ENCODE measurements at regions not wholly inside any gene's neighbourhood (a gene's known extent, or its start where the extent isn't known, plus 50 kb on each side); places are given as distances from the start of the nearest gene placed in this dataset.

- no peak for TF ChIP-seq CTCF (IDR thresholded peaks at IDR 0.05; ENCODE audit: borderline replicate concordance, extremely low read depth, low read length, poor library complexity, severe bottlenecking)
- Histone ChIP-seq H2AFZ (ENCODE audit: low read depth, low read length) (no peak overlapping the region), H3K4me3 (ENCODE audit: low read depth in 1 of 2, low read length in 2 of 2) (no peak overlapping the region)
Measured at GRCh38 chr10:44036425-44036824, 348.5 kb downstream of the CXCL12 start.

GRCh38 chr10:44035474-44036197 lies 349.3 kb downstream of the CXCL12 start:
- Histone ChIP-seq H3K27ac (ENCODE audit: low read length) (no peak overlapping the region), H3K4me1 (ENCODE audit: insufficient read depth, low read length) (no peaks in the 10 kb centered on the region), H2AFZ (ENCODE audit: low read depth, low read length) (no peak overlapping the region), H3K4me2 (ENCODE audit: insufficient read depth, low read length) (no peak overlapping the region), H3K9ac (ENCODE audit: low read depth, low read length) (no peak overlapping the region), H3K79me2 (ENCODE audit: insufficient read depth, low read length) (no peaks in the 10 kb centered on the region), H3K4me3 (ENCODE audit: low read depth in 1 of 2, low read length in 2 of 2) (no peak overlapping the region), H3K9me3 (ENCODE audit: insufficient read depth, low read length, severe bottlenecking) (no peaks in the 10 kb centered on the region), H3K27me3 (ENCODE audit: insufficient read depth, low read length, poor library complexity) (peaks cover 2% of the 10 kb centered on the region), H4K20me1 (ENCODE audit: insufficient read depth, low read length) (no peaks in the 10 kb centered on the region), H3K36me3 (ENCODE audit: insufficient read depth, low read length) (no peaks in the 10 kb centered on the region)
- DNase-seq (no peak), ATAC-seq (ENCODE audit: insufficient read depth, low read depth) (no peak)
- no peak for TF ChIP-seq CTCF (IDR thresholded peaks at IDR 0.05; ENCODE audit: borderline replicate concordance, extremely low read depth, low read length, poor library complexity, severe bottlenecking)
- no peak for TF ChIP-seq EZH2 (IDR thresholded peaks at IDR 0.05; ENCODE audit: borderline replicate concordance, low read depth, low read length, severe bottlenecking)

More at GRCh38 chr10:44036425-44036824, 348.5 kb downstream of the CXCL12 start:
- no peaks in the 10 kb centered on the region for H3K9me3 ChIP-seq (ENCODE audit: insufficient read depth, low read length, severe bottlenecking)
- no peak overlapping the region for H3K4me2 ChIP-seq (ENCODE audit: insufficient read depth, low read length)
- DNase-seq (no peak), ATAC-seq (ENCODE audit: insufficient read depth, low read depth) (no peak)
- no peak overlapping the region for H3K9ac ChIP-seq (ENCODE audit: low read depth, low read length)
- no peak overlapping the region for H3K27ac ChIP-seq (ENCODE audit: low read length)
- H3K79me2 ChIP-seq (ENCODE audit: insufficient read depth, low read length), result no peaks in the 10 kb centered on the region
- H4K20me1 ChIP-seq (ENCODE audit: insufficient read depth, low read length), result no peaks in the 10 kb centered on the region
- H3K4me1 ChIP-seq (ENCODE audit: insufficient read depth, low read length), result no peaks in the 10 kb centered on the region
- H3K36me3 ChIP-seq (ENCODE audit: insufficient read depth, low read length), result no peaks in the 10 kb centered on the region
- peaks cover 2% of the 10 kb centered on the region for H3K27me3 ChIP-seq (ENCODE audit: insufficient read depth, low read length, poor library complexity)

- no peaks in the 10 kb centered on the region for H3K36me3 ChIP-seq (ENCODE audit: insufficient read depth, low read length)
- TF ChIP-seq CTCF (IDR thresholded peaks at IDR 0.05; ENCODE audit: borderline replicate concordance, extremely low read depth, low read length, poor library complexity, severe bottlenecking) (no peak), EZH2 (IDR thresholded peaks at IDR 0.05; ENCODE audit: borderline replicate concordance, low read depth, low read length, severe bottlenecking) (no peak)
- no peak for ATAC-seq (ENCODE audit: insufficient read depth, low read depth)
Measured at GRCh38 chr10:44034946-44035345, 350.0 kb downstream of the CXCL12 start.

More at GRCh38 chr10:44034946-44035345, 350.0 kb downstream of the CXCL12 start:
- Histone ChIP-seq H3K9me3 (ENCODE audit: insufficient read depth, low read length, severe bottlenecking) (no peaks in the 10 kb centered on the region), H3K9ac (ENCODE audit: low read depth, low read length) (no peak overlapping the region), H3K79me2 (ENCODE audit: insufficient read depth, low read length) (no peaks in the 10 kb centered on the region), H3K27me3 (ENCODE audit: insufficient read depth, low read length, poor library complexity) (peaks cover 2% of the 10 kb centered on the region), H3K27ac (ENCODE audit: low read length) (no peak overlapping the region), H3K4me3 (ENCODE audit: low read depth in 1 of 2, low read length in 2 of 2) (no peak overlapping the region), H3K4me1 (ENCODE audit: insufficient read depth, low read length) (no peaks in the 10 kb centered on the region), H4K20me1 (ENCODE audit: insufficient read depth, low read length) (no peaks in the 10 kb centered on the region), H3K4me2 (ENCODE audit: insufficient read depth, low read length) (no peak overlapping the region), H2AFZ (ENCODE audit: low read depth, low read length) (no peak overlapping the region)
- no peak for DNase-seq
